SK-N-SH (cell line): ENCODE measurements at regions not wholly inside any gene's neighbourhood (a gene's known extent, or its start where the extent isn't known, plus 50 kb on each side); places are given as distances from the start of the nearest gene placed in this dataset.

Source experiments
- CTCF ChIA-PET: fragments of 300-600, 350-600 bp; formaldehyde crosslinking; extraction: SDS; loops from one replicate; lab custom pipeline; 2021; lab: Yijun Ruan, JAX
- POLR2A ChIA-PET: fragments of 350-600 bp; sonication (Branson Sonifier 250); formaldehyde crosslinking; extraction: SDS; loops from one replicate; lab custom pipeline; 2020; ENCODE audit warnings: antibody characterized with exemption, inconsistent platforms; lab: Yijun Ruan, JAX
- DNase-seq: peaks from one replicate; pipeline ENCODE4 v3.0.0; 2012
- H2AFZ ChIP-seq: fragments of 200-600 bp; sonication (generic); 2 replicates; pipeline ENCODE4 v1.8.1; 2016; ENCODE audit warnings: antibody characterized with exemption, mild to moderate bottlenecking, low read depth
- H3F3A ChIP-seq: fragments of 200-600 bp; sonication (generic); replicated peaks from 2 replicates; pipeline ENCODE3; 2016; ENCODE audit warnings: antibody characterized with exemption, mild to moderate bottlenecking; ENCODE audit not compliant: insufficient read depth
- H3K27ac ChIP-seq, 2 experiments: fragments of 200-500 bp in 1 of 2; fragments of 200-600 bp in 1 of 2; sonication (Bioruptor generic) in 1 of 2; sonication (generic), shearing (Covaris generic) in 1 of 2; 2 replicates each; pipeline versions ENCODE4 v1.5.1 to v1.6.1; 2014 to 2016; ENCODE audit warnings: low read depth in 2 of 2, inconsistent platforms in 1 of 2, low read length in 1 of 2, mild to moderate bottlenecking in 1 of 2, mixed read lengths in 1 of 2
- H3K27me3 ChIP-seq: fragments of 200-600 bp; sonication (generic), shearing (Covaris generic); 2 replicates; pipeline ENCODE4 v1.6.1; 2016; ENCODE audit warnings: mixed run types; ENCODE audit not compliant: insufficient read depth
- H3K36me3 ChIP-seq, 2 experiments: fragments of 200-500 bp in 1 of 2; fragments of 200-600 bp in 1 of 2; sonication (Bioruptor generic) in 1 of 2; sonication (generic) in 1 of 2; replicated peaks in 1 of 2; 2 replicates each; pipeline versions ENCODE3 to v1.5.1; 2014 to 2016; ENCODE audit warnings: low read length in 1 of 2, mild to moderate bottlenecking in 1 of 2; ENCODE audit not compliant: insufficient read depth in 2 of 2, control insufficient read depth in 1 of 2
- H3K4me1 ChIP-seq, 2 experiments: fragments of 200-500 bp in 1 of 2; fragments of 200-600 bp in 1 of 2; sonication (Bioruptor generic) in 1 of 2; sonication (generic), shearing (Covaris generic) in 1 of 2; 2 replicates each; pipeline versions ENCODE4 v1.5.1 to v1.6.1; 2014 to 2016; ENCODE audit warnings: low read depth in 1 of 2, low read length in 1 of 2, mixed run types in 1 of 2; ENCODE audit not compliant: insufficient read depth in 2 of 2, control insufficient read depth in 1 of 2
- H3K4me2 ChIP-seq: fragments of 200-600 bp; sonication (generic), shearing (Covaris generic); 2 replicates; pipeline ENCODE4 v1.6.1; 2017; ENCODE audit warnings: mixed run types
- H3K4me3 ChIP-seq, 2 experiments: fragments of 200-500 bp in 1 of 2; fragments of 200-600 bp in 1 of 2; sonication (Bioruptor generic) in 1 of 2; sonication (generic), shearing (Covaris generic) in 1 of 2; 2 replicates each; pipeline versions ENCODE4 v1.5.1 to v1.8.1; 2014 to 2016; ENCODE audit warnings: low read depth in 2 of 2, inconsistent platforms in 1 of 2, low read length in 1 of 2, mild to moderate bottlenecking in 1 of 2, mixed read lengths in 1 of 2, moderate library complexity in 1 of 2
- H3K79me2 ChIP-seq: fragments of 200-600 bp; sonication (generic); 2 replicates; pipeline ENCODE4 v1.8.1; 2017; ENCODE audit warnings: mild to moderate bottlenecking; ENCODE audit not compliant: insufficient read depth
- H3K9ac ChIP-seq: fragments of 200-600 bp; sonication (generic); 2 replicates; pipeline ENCODE4 v1.6.1; 2017; ENCODE audit warnings: mixed run types
- H3K9me2 ChIP-seq: fragments of 200-600 bp; sonication (generic); 2 replicates; pipeline ENCODE4 v1.6.1; 2017; ENCODE audit warnings: mixed run types
- H3K9me3 ChIP-seq: fragments of 200-600 bp; sonication (generic); 2 replicates; pipeline ENCODE4 v1.6.1; 2017; ENCODE audit warnings: mixed run types, mild to moderate bottlenecking, moderate library complexity
- H4K20me1 ChIP-seq: fragments of 200-600 bp; sonication (generic); 2 replicates; pipeline ENCODE4 v1.6.1; 2017; ENCODE audit warnings: mild to moderate bottlenecking, mixed run types; ENCODE audit not compliant: insufficient read depth
- CHD2 ChIP-seq: fragments of 150-350 bp; IDR thresholded peaks from 2 replicates; pipeline ENCODE4 v1.6.1; 2018; ENCODE audit warnings: low read length; ENCODE audit not compliant: partially characterized antibody
- EP300 ChIP-seq, 2 experiments: IDR thresholded peaks; 2 replicates each; pipeline versions ENCODE4 v1.4.0 to v1.6.1; 2012; ENCODE audit warnings: borderline replicate concordance in 1 of 2, low read depth in 1 of 2, low read length in 1 of 2
- EZH2phosphoT487 ChIP-seq: fragments of 200-600 bp; sonication (generic); IDR thresholded peaks from 2 replicates; pipeline ENCODE4 v1.6.1; 2017; ENCODE audit warnings: low read depth, mixed run types, mild to moderate bottlenecking, antibody characterized with exemption, moderate library complexity, borderline replicate concordance
- FOSL2 ChIP-seq: IDR thresholded peaks from 2 replicates; pipeline ENCODE4 v1.4.0; 2012; ENCODE audit warnings: low read depth, mild to moderate bottlenecking, moderate library complexity, borderline replicate concordance
- FOXJ3 ChIP-seq: sonication (generic); formaldehyde crosslinking; IDR thresholded peaks from 2 replicates; pipeline ENCODE4 v1.5.1; 2020; ENCODE audit warnings: mild to moderate bottlenecking, missing genetic modification reagents
- GABPA ChIP-seq: IDR thresholded peaks from 2 replicates; pipeline ENCODE4 v1.4.0; 2012; ENCODE audit warnings: low read depth, mild to moderate bottlenecking
- IRF3 ChIP-seq: fragments of 150-350 bp; IDR thresholded peaks from 2 replicates; pipeline ENCODE4 v1.6.1; 2016; ENCODE audit warnings: mild to moderate bottlenecking, low read depth, low read length
- JUND ChIP-seq: IDR thresholded peaks from 2 replicates; pipeline ENCODE4 v1.4.0; 2012
- MAX ChIP-seq: IDR thresholded peaks from 2 replicates; pipeline ENCODE4 v1.4.0; 2012; ENCODE audit warnings: low read depth
- MEF2A ChIP-seq: IDR thresholded peaks from 2 replicates; pipeline ENCODE4 v1.4.0; 2012; ENCODE audit warnings: low read depth, borderline replicate concordance
- PBX3 ChIP-seq: IDR thresholded peaks from 2 replicates; pipeline ENCODE4; 2012
- RAD21 ChIP-seq: IDR thresholded peaks from 2 replicates; pipeline ENCODE4 v1.6.1; 2012; ENCODE audit warnings: mild to moderate bottlenecking, low read length
- REST ChIP-seq: IDR thresholded peaks from 2 replicates; pipeline ENCODE4 v1.6.1; 2012; ENCODE audit warnings: mild to moderate bottlenecking, low read depth, low read length, moderate library complexity
- RXRA ChIP-seq: IDR thresholded peaks from 2 replicates; pipeline ENCODE4 v1.4.0; 2012; ENCODE audit warnings: low read depth, mild to moderate bottlenecking, borderline replicate concordance
- SMC3 ChIP-seq: IDR thresholded peaks from 2 replicates; pipeline ENCODE4 v1.6.1; 2012; ENCODE audit warnings: low read depth, low read length, improper control_type of control experiment
- USF2 ChIP-seq: fragments of 150-350 bp; IDR thresholded peaks from 2 replicates; pipeline ENCODE4 v1.6.1; 2017; ENCODE audit warnings: antibody characterized with exemption, low read length, low read depth, borderline replicate concordance
- YY1 ChIP-seq: IDR thresholded peaks from 2 replicates; pipeline ENCODE4 v1.4.0; 2012; ENCODE audit warnings: low read depth, mild to moderate bottlenecking
- ZBTB33 ChIP-seq: IDR thresholded peaks from 2 replicates; pipeline ENCODE4 v1.4.0; 2012; ENCODE audit warnings: low read depth, borderline replicate concordance

- DNase-seq, result no peak
- H3K4me3 ChIP-seq, result no peak overlapping the region
- ChIA-PET CTCF (interaction anchor here (1.0 kb wide), 1 partner anchor 36 kb away, joined by 5 read pairs; no protein-coding TSS in a partner anchor), POLR2A (no interaction called here)
- no peak overlapping the region for H3K27ac ChIP-seq
- H3K4me1 ChIP-seq, result no peaks in the 10 kb centered on the region
- TF ChIP-seq IRF3, result no peak
- TF ChIP-seq MAX, result no peak
- TF ChIP-seq ZBTB33, result no peak
- TF ChIP-seq YY1, result no peak
- TF ChIP-seq USF2, result no peak
- TF ChIP-seq SMC3, result no peak
- TF ChIP-seq CHD2, result no peak
- TF ChIP-seq EP300 (IDR thresholded peaks at IDR 0.05; ENCODE audit: borderline replicate concordance in 1 of 2, low read depth in 1 of 2, low read length in 1 of 2), result no peak
- TF ChIP-seq EZH2phosphoT487, result no peak
- TF ChIP-seq JUND, result no peak
- TF ChIP-seq PBX3, result no peak
- no peak for TF ChIP-seq REST
- no peak for TF ChIP-seq FOSL2
- TF ChIP-seq RAD21, result no peak
- no peak for TF ChIP-seq FOXJ3
- TF ChIP-seq GABPA, result no peak
- no peak for TF ChIP-seq RXRA
- TF ChIP-seq MEF2A, result no peak
- H3K9ac ChIP-seq, result no peak overlapping the region
- H3K36me3 ChIP-seq, result no peaks in the 10 kb centered on the region
- no peak overlapping the region for H3K4me2 ChIP-seq
- H4K20me1 ChIP-seq, result no peaks in the 10 kb centered on the region
- no peaks in the 10 kb centered on the region for H3K9me2 ChIP-seq
- no peaks in the 10 kb centered on the region for H3K9me3 ChIP-seq
- no peaks in the 10 kb centered on the region for H3K27me3 ChIP-seq
- no peaks in the 10 kb centered on the region for H3F3A ChIP-seq
- H3K79me2 ChIP-seq, result no peaks in the 10 kb centered on the region
- no peak overlapping the region for H2AFZ ChIP-seq
Observed at GRCh38 chr6:91117550-91117949, 530.7 kb upstream of the MAP3K7 start.
